AG09319 (cell line): ENCODE measurements at regions not wholly inside any gene's neighbourhood (a gene's known extent, or its start where the extent isn't known, plus 50 kb on each side); places are given as distances from the start of the nearest gene placed in this dataset.

Source experiments
- DNase-seq: peaks from one replicate; pipeline ENCODE4 v3.0.0-alpha.2; 2010; ENCODE audit warnings: low read depth; ENCODE audit errors: extremely low read depth
- TF ChIP-seq, protein P1 (sequence below): IDR thresholded peaks from 2 replicates; pipeline ENCODE4 v1.5.1; 2011; ENCODE audit warnings: low read depth, mild to moderate bottlenecking, inconsistent platforms, low read length, moderate library complexity

DNA sequence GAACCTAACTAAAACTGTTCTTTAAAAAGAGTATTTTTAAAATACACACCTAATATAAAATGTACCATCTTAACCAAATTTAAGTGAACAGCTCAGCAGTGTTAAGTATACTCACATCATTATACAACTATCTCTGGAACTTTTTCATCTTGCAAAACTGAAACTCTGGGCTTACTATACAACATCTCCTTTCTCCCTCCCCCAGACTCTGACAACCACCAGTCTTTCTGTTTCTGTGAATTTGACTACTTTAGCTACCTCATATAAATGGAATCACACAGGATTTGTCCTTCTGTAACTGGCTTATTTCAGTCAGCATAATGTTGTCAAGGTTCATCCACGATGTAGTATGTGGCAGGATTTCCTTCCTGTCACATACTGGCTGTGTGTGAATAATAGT is 93.5 kb downstream of the FOXD1 start:
- TF ChIP-seq, protein P1, sequence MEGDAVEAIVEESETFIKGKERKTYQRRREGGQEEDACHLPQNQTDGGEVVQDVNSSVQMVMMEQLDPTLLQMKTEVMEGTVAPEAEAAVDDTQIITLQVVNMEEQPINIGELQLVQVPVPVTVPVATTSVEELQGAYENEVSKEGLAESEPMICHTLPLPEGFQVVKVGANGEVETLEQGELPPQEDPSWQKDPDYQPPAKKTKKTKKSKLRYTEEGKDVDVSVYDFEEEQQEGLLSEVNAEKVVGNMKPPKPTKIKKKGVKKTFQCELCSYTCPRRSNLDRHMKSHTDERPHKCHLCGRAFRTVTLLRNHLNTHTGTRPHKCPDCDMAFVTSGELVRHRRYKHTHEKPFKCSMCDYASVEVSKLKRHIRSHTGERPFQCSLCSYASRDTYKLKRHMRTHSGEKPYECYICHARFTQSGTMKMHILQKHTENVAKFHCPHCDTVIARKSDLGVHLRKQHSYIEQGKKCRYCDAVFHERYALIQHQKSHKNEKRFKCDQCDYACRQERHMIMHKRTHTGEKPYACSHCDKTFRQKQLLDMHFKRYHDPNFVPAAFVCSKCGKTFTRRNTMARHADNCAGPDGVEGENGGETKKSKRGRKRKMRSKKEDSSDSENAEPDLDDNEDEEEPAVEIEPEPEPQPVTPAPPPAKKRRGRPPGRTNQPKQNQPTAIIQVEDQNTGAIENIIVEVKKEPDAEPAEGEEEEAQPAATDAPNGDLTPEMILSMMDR: no peak
- DNase-seq: no peak

DNA sequence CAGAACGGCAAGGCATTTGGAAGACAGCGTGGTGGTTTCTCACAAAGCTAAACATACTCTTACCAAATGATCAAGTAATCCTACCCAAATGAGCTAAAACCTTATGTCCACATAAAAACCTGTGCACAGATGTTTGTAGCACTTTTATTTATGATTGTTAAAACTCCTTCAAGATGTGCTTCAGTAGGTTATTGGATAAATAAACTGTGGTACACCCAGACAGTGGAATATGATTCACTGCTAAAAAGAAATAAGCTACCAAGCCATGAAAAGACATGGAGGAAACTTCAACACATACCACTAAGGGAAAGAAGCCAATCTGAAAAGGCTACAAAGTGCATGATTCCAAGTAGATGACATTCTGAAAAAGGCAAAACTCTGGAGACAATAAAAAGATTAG is 94.2 kb downstream of the FOXD1 start:
- DNase-seq: no peak
- TF ChIP-seq, protein P1: no peak

DNA sequence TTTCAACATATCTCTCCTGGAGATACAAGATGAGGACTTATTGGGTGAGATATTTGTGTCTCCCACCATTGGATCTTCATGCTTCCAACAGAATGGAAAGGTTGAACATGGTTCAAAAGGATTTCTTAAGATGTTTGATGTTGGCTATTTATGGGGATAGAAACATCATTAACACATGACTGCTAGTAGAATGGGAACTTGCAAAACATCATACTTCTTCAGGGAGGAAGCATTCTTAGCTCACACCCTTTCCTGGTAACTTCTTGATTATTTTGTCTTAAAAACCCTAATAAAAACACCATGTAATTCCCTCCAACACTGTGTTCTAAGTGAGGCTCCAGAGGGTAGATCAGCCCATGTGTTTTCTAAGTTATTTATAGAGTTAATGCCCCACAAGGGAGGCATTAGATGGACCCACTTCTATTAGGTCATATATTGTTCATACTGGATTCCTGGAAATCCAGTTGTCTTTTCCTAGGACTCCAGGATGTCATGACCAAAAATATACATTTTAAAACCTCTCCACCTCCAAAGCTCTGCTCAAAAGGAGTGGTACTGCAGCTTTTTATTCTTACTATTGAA is 95.8 kb downstream of the FOXD1 start:
- TF ChIP-seq, protein P1: no peak
- no peak for DNase-seq

DNA sequence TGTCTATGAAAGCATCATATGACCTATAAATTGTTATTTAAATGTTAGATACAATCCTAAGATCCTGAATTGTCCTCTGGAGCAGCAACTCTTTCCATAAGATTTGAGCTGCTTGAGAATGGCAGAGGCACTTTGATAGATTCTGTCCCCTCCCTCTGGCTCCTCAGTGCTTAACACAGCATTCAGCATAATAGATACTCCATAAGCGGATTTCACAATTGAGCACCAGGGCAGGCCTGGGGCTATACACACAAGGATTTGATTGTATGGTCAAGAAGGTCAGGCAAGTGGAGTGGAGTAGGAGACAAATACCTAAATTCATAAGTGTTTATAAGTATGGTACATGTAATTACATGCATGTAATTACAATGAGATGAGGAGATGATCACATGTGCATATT is 96.3 kb downstream of the FOXD1 start:
- DNase-seq: no peak
- TF ChIP-seq, protein P1: no peak

DNA sequence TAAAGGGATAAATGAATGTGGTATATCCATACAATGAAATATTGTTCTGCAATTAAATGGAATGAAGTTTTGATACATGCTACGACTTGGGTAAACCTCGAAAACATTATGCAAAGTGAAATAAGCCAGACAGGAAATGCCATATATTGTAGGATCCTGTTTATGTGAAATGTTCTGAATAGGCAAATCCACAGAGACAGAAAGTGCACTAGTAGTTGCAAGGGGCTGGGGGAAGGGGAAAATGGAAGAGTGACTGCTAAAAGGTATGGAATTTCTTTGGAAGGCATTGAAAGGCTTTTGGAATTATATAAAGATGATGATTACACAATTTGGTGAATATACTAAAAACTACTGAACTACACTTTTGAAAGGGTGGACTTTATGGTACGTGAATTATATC is 97.0 kb downstream of the FOXD1 start:
- TF ChIP-seq, protein P1: no peak
- DNase-seq: no peak

DNA sequence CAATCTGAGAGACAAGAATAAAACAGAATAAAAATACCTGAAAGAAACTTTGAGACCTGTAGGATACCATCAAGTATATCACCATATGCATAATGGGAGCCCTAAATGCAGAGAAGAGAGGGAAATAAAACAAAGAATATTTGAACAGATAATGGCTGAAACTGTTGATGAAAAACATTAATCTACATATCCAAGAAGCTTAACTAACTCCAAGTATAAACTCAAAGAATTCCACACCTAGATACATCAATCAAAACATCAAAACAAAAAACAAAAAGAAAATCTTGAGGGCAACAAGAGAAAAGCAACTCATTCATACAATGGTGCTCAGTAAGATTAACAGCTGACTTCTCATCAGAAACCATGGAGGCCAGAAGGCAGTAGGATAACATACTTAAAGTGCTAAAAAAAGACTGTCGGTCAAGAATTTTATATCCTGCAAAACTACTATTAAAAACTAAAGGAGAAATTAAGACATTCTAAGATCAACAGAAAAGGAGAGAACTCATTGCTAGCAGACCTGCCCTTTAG is 101.6 kb downstream of the FOXD1 start:
- TF ChIP-seq, protein P1: no peak
- no peak for DNase-seq

DNA sequence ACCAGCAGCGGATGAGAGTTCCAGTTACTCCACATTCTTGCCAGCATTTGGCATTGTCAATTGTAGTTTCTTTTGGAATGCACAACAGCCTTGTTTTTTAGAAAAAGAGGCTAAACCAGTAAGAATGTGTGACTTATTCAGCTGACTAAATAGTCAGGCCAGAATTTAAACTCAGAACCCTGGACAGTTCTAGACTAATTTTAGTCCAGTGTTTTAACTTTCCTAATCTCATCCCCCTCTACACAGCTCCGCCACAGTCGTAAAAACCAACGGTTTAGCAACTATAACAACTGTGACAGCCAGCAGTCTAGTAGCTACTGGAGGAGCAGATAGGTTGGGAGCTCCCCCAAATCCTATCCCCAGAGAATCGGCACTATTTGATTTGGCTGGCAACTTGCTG is 103.7 kb downstream of the FOXD1 start:
- DNase-seq: no peak
- TF ChIP-seq, protein P1: no peak
